Parathyroid adenoma (tissue), 2 donors: ENCODE measurements at regions not wholly inside any gene's neighbourhood (a gene's known extent, or its start where the extent isn't known, plus 50 kb on each side); places are given as distances from the start of the nearest gene placed in this dataset.

Experiments
- H2AFZ ChIP-seq: fragments of 300-600 bp; sonication (generic); one replicate; pipeline ENCODE4 v1.7.0; 2017; ENCODE audit warnings: antibody characterized with exemption, mild to moderate bottlenecking
- H3K27ac ChIP-seq: fragments of 300-600 bp; sonication (generic); one replicate; pipeline ENCODE4 v1.7.0; 2017
- H3K27me3 ChIP-seq: fragments of 300-600 bp; sonication (generic); one replicate; pipeline ENCODE4 v1.7.0; 2017; ENCODE audit warnings: low read length; ENCODE audit not compliant: control insufficient read depth, insufficient read depth
- H3K36me3 ChIP-seq: fragments of 300-600 bp; sonication (generic); one replicate; pipeline ENCODE4 v1.7.0; 2017; ENCODE audit warnings: low read length; ENCODE audit not compliant: control insufficient read depth, insufficient read depth
- H3K4me1 ChIP-seq: fragments of 300-600 bp; sonication (generic); one replicate; pipeline ENCODE4 v1.7.0; 2017; ENCODE audit warnings: control low read depth
- H3K4me2 ChIP-seq: fragments of 300-600 bp; sonication (generic); one replicate; pipeline ENCODE4 v1.7.0; 2017; ENCODE audit warnings: low read length
- H3K4me3 ChIP-seq: fragments of 300-600 bp; sonication (generic); one replicate; pipeline ENCODE4 v1.7.0; 2017; ENCODE audit warnings: low read depth, low read length
- H3K79me2 ChIP-seq: fragments of 300-600 bp; sonication (generic); one replicate; pipeline ENCODE4 v1.7.0; 2017; ENCODE audit warnings: control low read depth
- H3K9ac ChIP-seq: fragments of 300-600 bp; sonication (generic); one replicate; pipeline ENCODE4 v1.7.0; 2017; ENCODE audit warnings: mild to moderate bottlenecking
- H3K9me3 ChIP-seq: fragments of 300-600 bp; sonication (generic); one replicate; pipeline ENCODE4 v1.7.0; 2017; ENCODE audit warnings: low read length; ENCODE audit not compliant: control insufficient read depth
- CTCF ChIP-seq: fragments of 300-600 bp; sonication (generic); IDR thresholded peaks from one replicate; pipeline ENCODE4 v1.7.0; 2017; ENCODE audit warnings: antibody characterized with exemption, mild to moderate bottlenecking
- donor health status: primary hyperparathyroidism.

- Histone ChIP-seq H3K27ac (no peak overlapping the region), H3K9ac (no peak overlapping the region), H3K27me3 (no peaks in the 10 kb centered on the region), H3K4me3 (no peak overlapping the region), H3K4me1 (no peaks in the 10 kb centered on the region), H3K4me2 (no peak overlapping the region), H3K36me3 (no peaks in the 10 kb centered on the region), H3K79me2 (no peaks in the 10 kb centered on the region), H2AFZ (no peak overlapping the region), H3K9me3 (no peaks in the 10 kb centered on the region)
- no peak for TF ChIP-seq CTCF
Measured at GRCh38 chr20:56693217-56693616, 64.1 kb downstream of the TFAP2C start.

GRCh38 chr20:56697476-56697875 is 68.4 kb downstream of the TFAP2C start:
- H3K79me2 ChIP-seq: no peaks in the 10 kb centered on the region
- no peak overlapping the region for H3K27ac ChIP-seq
- H3K4me1 ChIP-seq: no peaks in the 10 kb centered on the region
- no peak for TF ChIP-seq CTCF
- no peak overlapping the region for H3K4me2 ChIP-seq
- no peak overlapping the region for H3K4me3 ChIP-seq
- H3K9me3 ChIP-seq: no peaks in the 10 kb centered on the region
- H3K36me3 ChIP-seq: no peaks in the 10 kb centered on the region
- H3K9ac ChIP-seq: no peak overlapping the region
- no peak overlapping the region for H2AFZ ChIP-seq
- H3K27me3 ChIP-seq: no peaks in the 10 kb centered on the region

- Histone ChIP-seq H3K9me3 (no peaks in the 10 kb centered on the region), H3K4me2 (no peak overlapping the region), H3K27me3 (no peaks in the 10 kb centered on the region), H3K79me2 (no peaks in the 10 kb centered on the region), H3K4me1 (no peaks in the 10 kb centered on the region), H3K36me3 (no peaks in the 10 kb centered on the region), H3K27ac (no peak overlapping the region), H3K4me3 (no peak overlapping the region), H2AFZ (no peak overlapping the region), H3K9ac (no peak overlapping the region)
- TF ChIP-seq CTCF: no peak
Measured at GRCh38 chr20:56698297-56698696, 69.2 kb downstream of the TFAP2C start.

GRCh38 chr20:56698749-56699148 is 69.6 kb downstream of the TFAP2C start:
- no peak for TF ChIP-seq CTCF
- Histone ChIP-seq H2AFZ (no peak overlapping the region), H3K4me1 (no peaks in the 10 kb centered on the region), H3K9ac (no peak overlapping the region), H3K27me3 (no peaks in the 10 kb centered on the region), H3K9me3 (no peaks in the 10 kb centered on the region), H3K4me2 (no peak overlapping the region), H3K79me2 (no peaks in the 10 kb centered on the region), H3K4me3 (no peak overlapping the region), H3K27ac (no peak overlapping the region), H3K36me3 (no peaks in the 10 kb centered on the region)

GRCh38 chr20:56702931-56703840 is 74.1 kb downstream of the TFAP2C start:
- H3K4me2 ChIP-seq: no peak overlapping the region
- H3K4me3 ChIP-seq: no peak overlapping the region
- no peaks in the 10 kb centered on the region for H3K27me3 ChIP-seq
- H2AFZ ChIP-seq: no peak overlapping the region
- H3K79me2 ChIP-seq: no peaks in the 10 kb centered on the region
- TF ChIP-seq CTCF: no peak
- H3K27ac ChIP-seq: no peak overlapping the region
- H3K9ac ChIP-seq: no peak overlapping the region
- no peaks in the 10 kb centered on the region for H3K36me3 ChIP-seq
- H3K9me3 ChIP-seq: no peaks in the 10 kb centered on the region
- no peaks in the 10 kb centered on the region for H3K4me1 ChIP-seq
